GM23338 (cell line): ENCODE measurements at regions not wholly inside any gene's neighbourhood (a gene's known extent, or its start where the extent isn't known, plus 50 kb on each side); places are given as distances from the start of the nearest gene placed in this dataset.

Experiments used
- ATAC-seq: fragments of 200-7000 bp; cut with Tn5 transposase; 3 replicates; pipeline ENCODE4 v1.9.1; 2020
- DNase-seq: peaks from one replicate; pipeline ENCODE4 v3.0.0-alpha.2; 2015; ENCODE audit warnings: low spot score
- H2AFZ ChIP-seq: fragments of 200-600 bp; sonication (generic); 2 replicates; pipeline ENCODE4 v1.8.0; 2016; ENCODE audit warnings: antibody characterized with exemption, mild to moderate bottlenecking, moderate library complexity
- H3F3A ChIP-seq: fragments of 200-600 bp; sonication (generic); replicated peaks from 2 replicates; pipeline ENCODE4 v1.8.0; 2017; ENCODE audit warnings: antibody characterized with exemption, mixed run types, low read depth
- H3K27ac ChIP-seq: fragments of 200-600 bp; sonication (generic); 2 replicates; pipeline ENCODE4 v1.6.1; 2016; ENCODE audit warnings: low read depth
- H3K27me3 ChIP-seq: fragments of 200-600 bp; sonication (generic); 2 replicates; pipeline ENCODE4 v1.8.0; 2016; ENCODE audit warnings: mild to moderate bottlenecking, mixed run types, moderate library complexity; ENCODE audit not compliant: insufficient read depth
- H3K36me3 ChIP-seq: fragments of 200-600 bp; sonication (generic); 2 replicates; pipeline ENCODE4 v1.8.0; 2016; ENCODE audit warnings: mild to moderate bottlenecking; ENCODE audit not compliant: insufficient read depth
- H3K4me1 ChIP-seq: fragments of 200-600 bp; sonication (generic); 2 replicates; pipeline ENCODE4 v1.8.0; 2016; ENCODE audit warnings: mild to moderate bottlenecking, moderate library complexity; ENCODE audit not compliant: insufficient read depth
- H3K4me2 ChIP-seq: fragments of 200-600 bp; sonication (generic); 2 replicates; pipeline ENCODE4 v1.7.1; 2017; ENCODE audit warnings: mixed run types
- H3K4me3 ChIP-seq: fragments of 200-600 bp; sonication (generic); 2 replicates; pipeline ENCODE4 v1.6.1; 2016; ENCODE audit warnings: mixed run types
- H3K79me2 ChIP-seq: fragments of 200-600 bp; sonication (generic); replicated peaks from 2 replicates; pipeline ENCODE4 v1.8.0; 2017; ENCODE audit warnings: mild to moderate bottlenecking; ENCODE audit not compliant: insufficient read depth
- H3K9me2 ChIP-seq: fragments of 200-600 bp; sonication (generic); 2 replicates; pipeline ENCODE4 v1.8.0; 2017; ENCODE audit not compliant: insufficient read depth
- H4K20me1 ChIP-seq: fragments of 200-600 bp; sonication (generic); replicated peaks from 2 replicates; pipeline ENCODE4 v1.8.0; 2017; ENCODE audit warnings: mild to moderate bottlenecking; ENCODE audit not compliant: insufficient read depth
- H3K27ac Mint-ChIP-seq: 2 replicates; pipeline ENCODE4 v1.8.0; 2020; ENCODE audit warnings: inconsistent platforms, mild to moderate bottlenecking, moderate library complexity, mixed read lengths
- H3K27me3 Mint-ChIP-seq: 3 replicates; pipeline ENCODE4 v1.8.0; 2022; ENCODE audit warnings: low read depth, mild to moderate bottlenecking, moderate library complexity, mixed read lengths, inconsistent platforms; ENCODE audit not compliant: insufficient read depth, poor library complexity
- H3K36me3 Mint-ChIP-seq: 3 replicates; pipeline ENCODE4 v1.8.0; 2021; ENCODE audit warnings: low read depth, mild to moderate bottlenecking, inconsistent platforms, moderate library complexity, mixed read lengths
- H3K4me1 Mint-ChIP-seq: 3 replicates; pipeline ENCODE4 v1.8.0; 2020; ENCODE audit warnings: mild to moderate bottlenecking, inconsistent platforms, mixed read lengths
- H3K4me3 Mint-ChIP-seq: 3 replicates; pipeline ENCODE4 v1.8.0; 2021; ENCODE audit warnings: moderate library complexity, mild to moderate bottlenecking, inconsistent platforms, mixed read lengths
- H3K9me3 Mint-ChIP-seq: 3 replicates; pipeline ENCODE4 v1.8.0; 2020; ENCODE audit warnings: moderate library complexity, mild to moderate bottlenecking, inconsistent platforms, mixed read lengths
- CREB1 ChIP-seq: fragments of 250-450 bp; sonication (Bioruptor Pico); IDR thresholded peaks from 2 replicates; pipeline ENCODE4 v1.5.0; 2020; ENCODE audit warnings: low read depth, mild to moderate bottlenecking, moderate library complexity
- EZH2 ChIP-seq: fragments of 200-600 bp; sonication (generic); IDR thresholded peaks from one replicate; pipeline ENCODE4 v1.8.0; 2017; ENCODE audit warnings: antibody characterized with exemption, mild to moderate bottlenecking, low read depth; ENCODE audit not compliant: unreplicated experiment
- EZH2phosphoT487 ChIP-seq: fragments of 200-600 bp; sonication (generic); IDR thresholded peaks from one replicate; pipeline ENCODE4 v1.8.1; 2018; ENCODE audit warnings: antibody characterized with exemption; ENCODE audit not compliant: unreplicated experiment
- JUNB ChIP-seq: IDR thresholded peaks from one replicate; pipeline ENCODE4 v1.6.1; 2016; ENCODE audit warnings: antibody characterized with exemption; ENCODE audit not compliant: unreplicated experiment
- NANOG ChIP-seq: IDR thresholded peaks from 2 replicates; pipeline ENCODE4 v1.6.1; 2016; ENCODE audit warnings: antibody characterized with exemption, borderline replicate concordance
- POLR2AphosphoS5 ChIP-seq: IDR thresholded peaks from 2 replicates; pipeline ENCODE4 v1.6.1; 2016; ENCODE audit warnings: antibody characterized with exemption, low read depth
- REST ChIP-seq: IDR thresholded peaks from one replicate; pipeline ENCODE4 v1.6.1; 2018; ENCODE audit warnings: antibody characterized with exemption; ENCODE audit not compliant: unreplicated experiment
- STAT1 ChIP-seq: IDR thresholded peaks from one replicate; pipeline ENCODE4 v1.6.1; 2016; ENCODE audit warnings: antibody characterized with exemption; ENCODE audit not compliant: unreplicated experiment
- ZNF114 ChIP-seq: fragments of 250-450 bp; sonication (Bioruptor Pico); IDR thresholded peaks from 2 replicates; pipeline ENCODE4 v1.5.0; 2020; ENCODE audit warnings: mild to moderate bottlenecking, moderate library complexity
- ZNF331 ChIP-seq: fragments of 250-450 bp; sonication (Bioruptor Pico); IDR thresholded peaks from 2 replicates; pipeline ENCODE4 v1.5.0; 2020; ENCODE audit warnings: low read depth, mild to moderate bottlenecking, moderate library complexity
- ZNF462 ChIP-seq: fragments of 250-450 bp; sonication (Bioruptor Pico); IDR thresholded peaks from 2 replicates; pipeline ENCODE4 v1.5.0; 2020; ENCODE audit warnings: mild to moderate bottlenecking, moderate library complexity
- TF ChIP-seq, protein P1 (sequence below): IDR thresholded peaks from 2 replicates; pipeline ENCODE4 v1.6.1; 2016; ENCODE audit warnings: antibody characterized with exemption
- TF ChIP-seq, protein P2 (sequence below), 2 experiments: fragments of 200-600 bp in 1 of 2; sonication (generic) in 1 of 2; conservative IDR thresholded peaks; 2 replicates each; pipeline versions ENCODE4 v1.5.1 to v1.6.1; 2016 to 2017; ENCODE audit warnings: antibody characterized with exemption in 2 of 2, low read depth in 2 of 2, mild to moderate bottlenecking in 2 of 2, moderate library complexity in 1 of 2

DNA sequence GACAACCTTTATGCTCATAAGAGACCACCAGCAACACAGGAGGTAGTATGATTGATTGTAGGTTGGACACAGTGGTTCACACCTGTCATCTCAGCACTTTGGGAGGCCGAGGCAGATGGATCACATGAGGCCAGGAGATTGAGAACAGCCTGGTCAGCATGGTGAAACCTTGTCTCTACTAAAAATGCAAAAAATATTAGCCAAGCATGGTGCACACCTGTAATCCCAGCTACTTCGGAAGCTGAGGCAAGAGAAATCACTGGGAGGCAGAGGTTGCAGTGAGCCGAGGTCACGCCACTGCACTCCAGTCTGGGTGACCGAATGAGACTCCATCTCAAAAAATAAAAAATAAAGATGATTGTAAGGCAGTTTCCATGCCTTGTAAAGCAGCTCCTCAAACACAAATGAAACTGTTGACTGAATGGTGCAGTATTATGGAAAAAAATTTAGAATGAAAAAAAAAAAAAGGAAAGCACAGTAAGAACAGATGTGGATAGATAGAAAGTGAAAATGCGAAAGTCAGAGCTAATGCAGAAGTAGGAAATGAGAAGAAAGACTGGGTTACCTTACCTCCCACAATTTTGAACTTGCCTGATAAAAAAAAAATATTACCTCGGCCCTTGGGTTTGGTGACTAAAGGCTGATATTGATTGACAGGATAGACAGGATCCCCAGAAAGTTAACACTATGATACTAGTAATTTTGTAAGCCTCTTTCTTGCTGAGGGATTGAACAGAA, 249.2 kb upstream of the TRAM1L1 start:
- no peak overlapping the region for H3K4me3 Mint-ChIP-seq
- Histone ChIP-seq H3K4me1 (no peaks in the 10 kb centered on the region), H3K4me3 (no peak overlapping the region), H3K9me2 (no peaks in the 10 kb centered on the region), H3K36me3 (no peaks in the 10 kb centered on the region), H3F3A (no peaks in the 10 kb centered on the region), H4K20me1 (no peaks in the 10 kb centered on the region), H2AFZ (no peak overlapping the region), H3K27ac (no peak overlapping the region), H3K4me2 (no peak overlapping the region), H3K79me2 (no peaks in the 10 kb centered on the region), H3K27me3 (no peaks in the 10 kb centered on the region)
- no peaks in the 10 kb centered on the region; the same call in 2 of the 3 replicates for H3K9me3 Mint-ChIP-seq
- H3K4me1 Mint-ChIP-seq = no peaks in the 10 kb centered on the region
- H3K36me3 Mint-ChIP-seq = no peaks in the 10 kb centered on the region
- no peak for TF ChIP-seq EZH2
- TF ChIP-seq, protein P1, sequence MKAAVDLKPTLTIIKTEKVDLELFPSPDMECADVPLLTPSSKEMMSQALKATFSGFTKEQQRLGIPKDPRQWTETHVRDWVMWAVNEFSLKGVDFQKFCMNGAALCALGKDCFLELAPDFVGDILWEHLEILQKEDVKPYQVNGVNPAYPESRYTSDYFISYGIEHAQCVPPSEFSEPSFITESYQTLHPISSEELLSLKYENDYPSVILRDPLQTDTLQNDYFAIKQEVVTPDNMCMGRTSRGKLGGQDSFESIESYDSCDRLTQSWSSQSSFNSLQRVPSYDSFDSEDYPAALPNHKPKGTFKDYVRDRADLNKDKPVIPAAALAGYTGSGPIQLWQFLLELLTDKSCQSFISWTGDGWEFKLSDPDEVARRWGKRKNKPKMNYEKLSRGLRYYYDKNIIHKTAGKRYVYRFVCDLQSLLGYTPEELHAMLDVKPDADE = no peak
- no peak for TF ChIP-seq ZNF114
- no peak for TF ChIP-seq REST
- no peak for TF ChIP-seq CREB1 (CRISPR knock-in tag)
- no peak for TF ChIP-seq ZNF331 (CRISPR knock-in tag)
- TF ChIP-seq POLR2AphosphoS5 = no peak
- TF ChIP-seq ZNF462 (CRISPR knock-in tag) = no peak
- TF ChIP-seq, protein P2, sequence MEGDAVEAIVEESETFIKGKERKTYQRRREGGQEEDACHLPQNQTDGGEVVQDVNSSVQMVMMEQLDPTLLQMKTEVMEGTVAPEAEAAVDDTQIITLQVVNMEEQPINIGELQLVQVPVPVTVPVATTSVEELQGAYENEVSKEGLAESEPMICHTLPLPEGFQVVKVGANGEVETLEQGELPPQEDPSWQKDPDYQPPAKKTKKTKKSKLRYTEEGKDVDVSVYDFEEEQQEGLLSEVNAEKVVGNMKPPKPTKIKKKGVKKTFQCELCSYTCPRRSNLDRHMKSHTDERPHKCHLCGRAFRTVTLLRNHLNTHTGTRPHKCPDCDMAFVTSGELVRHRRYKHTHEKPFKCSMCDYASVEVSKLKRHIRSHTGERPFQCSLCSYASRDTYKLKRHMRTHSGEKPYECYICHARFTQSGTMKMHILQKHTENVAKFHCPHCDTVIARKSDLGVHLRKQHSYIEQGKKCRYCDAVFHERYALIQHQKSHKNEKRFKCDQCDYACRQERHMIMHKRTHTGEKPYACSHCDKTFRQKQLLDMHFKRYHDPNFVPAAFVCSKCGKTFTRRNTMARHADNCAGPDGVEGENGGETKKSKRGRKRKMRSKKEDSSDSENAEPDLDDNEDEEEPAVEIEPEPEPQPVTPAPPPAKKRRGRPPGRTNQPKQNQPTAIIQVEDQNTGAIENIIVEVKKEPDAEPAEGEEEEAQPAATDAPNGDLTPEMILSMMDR (conservative IDR thresholded peaks at IDR 0.05; ENCODE audit: low read depth in 2 of 2) = no peak
- TF ChIP-seq JUNB = no peak
- TF ChIP-seq STAT1 = no peak
- TF ChIP-seq EZH2phosphoT487 = no peak
- TF ChIP-seq NANOG = no peak
- no peaks in the 10 kb centered on the region for H3K27me3 Mint-ChIP-seq
- ATAC-seq = no peak
- H3K27ac Mint-ChIP-seq = no peak overlapping the region
- no peak for DNase-seq
